K562 (cell line): ENCODE measurements at regions not wholly inside any gene's neighbourhood (a gene's known extent, or its start where the extent isn't known, plus 50 kb on each side); places are given as distances from the start of the nearest gene placed in this dataset.

ENCODE experiments used
- ATAC-seq: fragments of 200-7000 bp; cut with Tn5 transposase; 3 replicates; pipeline ENCODE4 v1.9.1; 2020; ENCODE audit warnings: moderate library complexity
- BruUV-seq: library from RNA; stranded (reverse); fragments of 400-500 nt; replicated peaks from 2 replicates; lab custom pipeline; 2021; lab: Mats Ljungman, UMichigan
- CTCF ChIA-PET: fragments of 300-600 bp; formaldehyde crosslinking; extraction: SDS; loops from one replicate; lab custom pipeline; 2021; ENCODE audit warnings: low intra/inter-chr PET ratio; lab: Yijun Ruan, JAX
- POLR2A ChIA-PET: fragments of 300-600, 350-650 bp; sonication (Branson Sonifier 250); formaldehyde crosslinking; extraction: SDS; loops from one replicate; lab custom pipeline; 2021; ENCODE audit warnings: antibody characterized with exemption, inconsistent platforms; lab: Yijun Ruan, JAX
- DNase-seq, 4 experiments: peaks; one replicate each; pipeline versions ENCODE4 v3.0.0 to v3.0.0-alpha.2; 2011 to 2018; ENCODE audit warnings: low spot score in 3 of 4, mixed read lengths in 3 of 4; ENCODE audit errors: extremely low read depth in 1 of 4
- FAIRE-seq: peaks from 2 replicates; lab custom pipeline; 2011; peaks lifted over from hg19 to GRCh38; lab: Jason Lieb, UNC
- H2AFZ ChIP-seq: 2 replicates; pipeline ENCODE4 v1.6.0; 2011; ENCODE audit warnings: low read depth, low read length, control low read depth, inconsistent platforms
- H3K27ac ChIP-seq: fragments of 200-600 bp; 3 replicates; pipeline ENCODE4 v1.8.0; 2011; ENCODE audit warnings: low read depth, mild to moderate bottlenecking, control low read depth, inconsistent platforms, low read length, moderate library complexity, mixed read lengths; ENCODE audit errors: extremely low read depth
- H3K27me3 ChIP-seq, 2 experiments: fragments of 300-600 bp in 1 of 2; 2 replicates in 1 of 2; 3 replicates in 1 of 2; pipeline versions ENCODE4 v1.6.0 to v1.8.0; 2011; ENCODE audit warnings: inconsistent platforms in 2 of 2, low read length in 2 of 2, mild to moderate bottlenecking in 1 of 2, mixed read lengths in 1 of 2, moderate library complexity in 1 of 2; ENCODE audit not compliant: control insufficient read depth in 2 of 2, insufficient read depth in 2 of 2
- H3K36me3 ChIP-seq: fragments of 300-600 bp; 3 replicates; pipeline ENCODE4 v1.8.0; 2011; ENCODE audit warnings: mild to moderate bottlenecking, low read length, inconsistent platforms; ENCODE audit not compliant: control insufficient read depth, insufficient read depth
- H3K4me1 ChIP-seq, 2 experiments: fragments of 200-600 bp in 1 of 2; replicated peaks in 1 of 2; 2 replicates in 1 of 2; 3 replicates in 1 of 2; pipeline versions ENCODE4 v1.5.1 to v1.8.0; 2011; ENCODE audit warnings: inconsistent platforms in 2 of 2, low read length in 2 of 2, mild to moderate bottlenecking in 1 of 2, mixed read lengths in 1 of 2, moderate library complexity in 1 of 2; ENCODE audit not compliant: control insufficient read depth in 2 of 2, insufficient read depth in 2 of 2
- H3K4me2 ChIP-seq: 2 replicates; pipeline ENCODE4 v1.6.1; 2011; ENCODE audit warnings: low read length, control low read depth, inconsistent platforms, mixed read lengths; ENCODE audit not compliant: insufficient read depth
- H3K4me3 ChIP-seq: fragments of 200-600 bp; sonication (generic), shearing (Covaris generic); 2 replicates; pipeline ENCODE4 v1.5.1; 2016; ENCODE audit warnings: control low read depth, inconsistent platforms
- H3K79me2 ChIP-seq: fragments of 200-600 bp; 3 replicates; pipeline ENCODE4 v1.8.0; 2011; ENCODE audit warnings: low read length, inconsistent platforms; ENCODE audit not compliant: control insufficient read depth, insufficient read depth
- H3K9ac ChIP-seq, 2 experiments: 2 replicates each; pipeline versions ENCODE4 v1.6.0 to v1.6.1; 2011; ENCODE audit warnings: low read depth in 2 of 2, low read length in 2 of 2, control low read depth in 1 of 2, inconsistent platforms in 1 of 2, mild to moderate bottlenecking in 1 of 2, mixed read lengths in 1 of 2; ENCODE audit not compliant: insufficient read depth in 1 of 2
- H3K9me1 ChIP-seq: one replicate; pipeline ENCODE4 v1.6.0; 2011; ENCODE audit warnings: inconsistent platforms, mild to moderate bottlenecking, low read length, moderate library complexity; ENCODE audit not compliant: control insufficient read depth, insufficient read depth
- H3K9me3 ChIP-seq: replicated peaks from 2 replicates; pipeline ENCODE4 v1.5.1; 2011; ENCODE audit warnings: low read depth, low read length, inconsistent platforms; ENCODE audit not compliant: control insufficient read depth, insufficient read depth
- H4K20me1 ChIP-seq: replicated peaks from 2 replicates; pipeline ENCODE4 v1.6.1; 2011; ENCODE audit warnings: low read length, inconsistent platforms, mixed read lengths; ENCODE audit not compliant: control insufficient read depth, insufficient read depth
- DPF2 ChIP-seq: fragments of 450-650 bp; IDR thresholded peaks from 2 replicates; pipeline ENCODE4 v1.6.1; 2016
- ERF ChIP-seq: fragments of 450-650 bp; formaldehyde crosslinking; IDR thresholded peaks from 2 replicates; pipeline ENCODE4 v1.4.0; 2020; ENCODE audit warnings: mild to moderate bottlenecking, mixed read lengths
- HDGF ChIP-seq: fragments of 450-650 bp; IDR thresholded peaks from 2 replicates; pipeline ENCODE4 v1.6.1; 2016
- HNRNPLL ChIP-seq: fragments of 200-400 bp; formaldehyde crosslinking; IDR thresholded peaks from 2 replicates; pipeline ENCODE4 v1.6.1; 2017; ENCODE audit warnings: low read length, low read depth, mild to moderate bottlenecking; ENCODE audit not compliant: poor library complexity, severe bottlenecking
- NFIX ChIP-seq: fragments of 250-450 bp; sonication (Bioruptor Pico); IDR thresholded peaks from 2 replicates; pipeline ENCODE4 v1.4.0; 2020; ENCODE audit warnings: low read depth, mild to moderate bottlenecking, moderate library complexity
- OTX1 ChIP-seq: fragments of 450-650 bp; formaldehyde crosslinking; IDR thresholded peaks from 2 replicates; pipeline ENCODE4 v1.4.0; 2022; ENCODE audit warnings: mild to moderate bottlenecking
- SLC30A9 ChIP-seq: fragments of 250-450 bp; sonication (Bioruptor Pico); IDR thresholded peaks from 2 replicates; pipeline ENCODE4 v1.8.0; 2022; ENCODE audit warnings: mild to moderate bottlenecking, moderate library complexity
- WGBS: fragments of 100-300 bp; shearing (Covaris generic); methylation state at CpG from one replicate; pipeline ENCODE4 v1.1.6; 2016; ENCODE audit warnings: low coverage, mixed read lengths; ENCODE audit not compliant: insufficient coverage; ENCODE audit errors: missing lambda C conversion rate; 5-methylcytosine and 5-hydroxymethylcytosine counted together
- in situ Hi-C: fragments of 300-500 bp; cut with MboI; formaldehyde crosslinking; loops from 4 replicates; pipeline ENCODE4 v1.15.0; 2018; ENCODE audit warnings: inconsistent platforms, mixed read lengths
- intact Hi-C: fragments of 100-400 bp; cut with micrococcal nuclease; formaldehyde crosslinking; loops from 2 replicates; pipeline ENCODE4 v1.14.2; 2022

- ATAC-seq (no peak), FAIRE-seq (peak; percentile 46), DNase-seq (no peak)
- H3K4me2 ChIP-seq = no peak overlapping the region
- H3K27me3 ChIP-seq = no peaks in the 10 kb centered on the region; a peak in 1 of 5 replicates
- intact Hi-C loops (no loop called here), in situ Hi-C loops (no loop called here)
- H3K36me3 ChIP-seq = no peaks in the 10 kb centered on the region
- H3K79me2 ChIP-seq = no peaks in the 10 kb centered on the region
- TF ChIP-seq DPF2 (no peak), NFIX (no peak), ERF (no peak), HDGF (no peak), OTX1 (no peak), SLC30A9 (CRISPR knock-in tag) (no peak), HNRNPLL (no peak)
- no peak overlapping the region for H3K4me3 ChIP-seq
- H2AFZ ChIP-seq = no peak overlapping the region
- no peaks in the 10 kb centered on the region for H3K9me1 ChIP-seq
- H3K9me3 ChIP-seq = no peaks in the 10 kb centered on the region
- CTCF ChIA-PET = interaction anchor here (0.6 kb wide), 1 partner anchor 165 kb away, joined by 3 read pairs; no protein-coding TSS in a partner anchor
- H4K20me1 ChIP-seq = peaks cover under 1% of the 10 kb centered on the region; the same call in 1 of the 2 replicates
- H3K4me1 ChIP-seq = no peaks in the 10 kb centered on the region
- no peak overlapping the region for H3K9ac ChIP-seq
- H3K27ac ChIP-seq = no peak overlapping the region
- no TSS peak for BruUV-seq
- 2% methylated on average over 8 of the region's 8 CpGs for WGBS
- POLR2A ChIA-PET = interaction anchor here (0.6 to 0.9 kb wide), 2 partner anchors 61 to 340 kb away, joined by 3 to 4 read pairs; no protein-coding TSS in a partner anchor
Measured at GRCh38 chr1:181430015-181430885, 53.1 kb upstream of the CACNA1E start.
